Upper lobe of left lung (tissue), 4 donors: ENCODE measurements at regions not wholly inside any gene's neighbourhood (a gene's known extent, or its start where the extent isn't known, plus 50 kb on each side); places are given as distances from the start of the nearest gene placed in this dataset.

ENCODE experiments used
- CTCF ChIP-seq, 6 experiments: fragments of 450-650 bp in 4 of 6; fragments of 200-600 bp in 2 of 6; sonication (generic) in 2 of 6; IDR thresholded peaks; one replicate each; pipeline ENCODE4 v1.5.1; 2016 to 2019; ENCODE audit warnings: antibody characterized with exemption in 6 of 6
- EP300 ChIP-seq, 4 donors: sonication (generic); formaldehyde crosslinking; IDR thresholded peaks; one replicate each; pipeline ENCODE4 v1.5.1; 2017; ENCODE audit warnings: antibody characterized with exemption in 4 of 4, control low read depth in 2 of 4
- POLR2A ChIP-seq, 4 donors: fragments of 450-650 bp; IDR thresholded peaks; one replicate each; pipeline ENCODE4 v1.5.1; 2016 to 2017; ENCODE audit warnings: antibody characterized with exemption in 4 of 4, mild to moderate bottlenecking in 2 of 4
- POLR2AphosphoS5 ChIP-seq, 2 donors: sonication (generic); formaldehyde crosslinking; IDR thresholded peaks; one replicate each; pipeline ENCODE4 v1.5.1; 2017; ENCODE audit warnings: antibody characterized with exemption in 2 of 2

GRCh38 chr5:35454011-35454525 lies 163.6 kb upstream of the SPEF2 start:
- TF ChIP-seq POLR2AphosphoS5 (IDR thresholded peaks at IDR 0.05) (no peak), CTCF (IDR thresholded peaks at IDR 0.05) (no peak), EP300 (IDR thresholded peaks at IDR 0.05) (no peak), POLR2A (IDR thresholded peaks at IDR 0.05) (no peak)
